Caco-2 (cell line): ENCODE measurements at regions not wholly inside any gene's neighbourhood (a gene's known extent, or its start where the extent isn't known, plus 50 kb on each side); places are given as distances from the start of the nearest gene placed in this dataset.

Experiments
- BruUV-seq: library from RNA; stranded (reverse); fragments of 400-500 nt; replicated peaks from 2 replicates; lab custom pipeline; 2021; lab: Mats Ljungman, UMichigan
- CTCF ChIA-PET: fragments of 300-600 bp; sonication (Branson Sonifier 250); formaldehyde crosslinking; loops from one replicate; lab custom pipeline; 2022; ENCODE audit warnings: antibody characterized with exemption; lab: Charles Lee
- POLR2A ChIA-PET: fragments of 300-600 bp; sonication (Branson Sonifier 250); formaldehyde crosslinking; loops from one replicate; lab custom pipeline; 2022; ENCODE audit warnings: antibody characterized with exemption; lab: Charles Lee
- DNase-seq, 2 experiments: peaks; one replicate each; pipeline versions ENCODE4 v3.0.0 to v3.0.0-alpha.2; 2020 to 2022
- H3K27me3 ChIP-seq: replicated peaks from 2 replicates; pipeline ENCODE4 v1.6.0; 2011; ENCODE audit warnings: low read length; ENCODE audit not compliant: control insufficient read depth, insufficient read depth
- H3K36me3 ChIP-seq: 2 replicates; pipeline ENCODE4 v1.5.1; 2011; ENCODE audit warnings: low read length; ENCODE audit not compliant: control insufficient read depth, insufficient read depth
- H3K4me1 ChIP-seq: fragments of 250-450 bp; sonication (Bioruptor Pico); 2 replicates; pipeline ENCODE4 v1.5.1; 2020; ENCODE audit warnings: mild to moderate bottlenecking
- H3K4me3 ChIP-seq: 2 replicates; pipeline ENCODE4 v1.5.1; 2011; ENCODE audit warnings: low read depth, mild to moderate bottlenecking, control low read depth, low read length
- H3K9me3 ChIP-seq: fragments of 250-450 bp; sonication (Bioruptor Pico); 2 replicates; pipeline ENCODE4 v1.5.1; 2020; ENCODE audit warnings: mild to moderate bottlenecking, moderate library complexity
- H3K27ac Mint-ChIP-seq: one replicate; pipeline ENCODE4 v1.8.0; 2022; ENCODE audit warnings: mixed read lengths; ENCODE audit not compliant: unreplicated experiment
- H3K27me3 Mint-ChIP-seq: one replicate; pipeline ENCODE4 v1.8.0; 2022; ENCODE audit warnings: mixed read lengths; ENCODE audit not compliant: insufficient read depth, unreplicated experiment
- H3K36me3 Mint-ChIP-seq: one replicate; pipeline ENCODE4 v1.8.0; 2022; ENCODE audit warnings: mild to moderate bottlenecking, mixed read lengths; ENCODE audit not compliant: insufficient read depth, unreplicated experiment
- H3K4me1 Mint-ChIP-seq: one replicate; pipeline ENCODE4 v1.8.0; 2022; ENCODE audit warnings: low read depth, mixed read lengths; ENCODE audit not compliant: unreplicated experiment
- H3K4me3 Mint-ChIP-seq: one replicate; pipeline ENCODE4 v1.8.0; 2022; ENCODE audit warnings: mild to moderate bottlenecking, moderate library complexity, mixed read lengths; ENCODE audit not compliant: unreplicated experiment
- H3K9me3 Mint-ChIP-seq: one replicate; pipeline ENCODE4 v1.8.0; 2022; ENCODE audit warnings: mixed read lengths; ENCODE audit not compliant: unreplicated experiment
- intact Hi-C: fragments of 100-400 bp; cut with micrococcal nuclease; formaldehyde crosslinking; loops from one replicate; pipeline ENCODE4 v1.10.0; 2022; ENCODE audit not compliant: unreplicated experiment
- TF ChIP-seq, protein P1 (sequence below), 2 experiments: fragments of 200-600 bp in 1 of 2; IDR thresholded peaks; 1 replicate in 1 of 2; 2 replicates in 1 of 2; pipeline versions ENCODE4 v1.5.1 to v1.8.0; 2011 to 2022; ENCODE audit warnings: antibody characterized with exemption in 1 of 2, control low read depth in 1 of 2, inconsistent platforms in 1 of 2, low read depth in 1 of 2, low read length in 1 of 2, mild to moderate bottlenecking in 1 of 2, moderate library complexity in 1 of 2; ENCODE audit not compliant: insufficient read depth in 1 of 2, severe bottlenecking in 1 of 2, unreplicated experiment in 1 of 2

DNA sequence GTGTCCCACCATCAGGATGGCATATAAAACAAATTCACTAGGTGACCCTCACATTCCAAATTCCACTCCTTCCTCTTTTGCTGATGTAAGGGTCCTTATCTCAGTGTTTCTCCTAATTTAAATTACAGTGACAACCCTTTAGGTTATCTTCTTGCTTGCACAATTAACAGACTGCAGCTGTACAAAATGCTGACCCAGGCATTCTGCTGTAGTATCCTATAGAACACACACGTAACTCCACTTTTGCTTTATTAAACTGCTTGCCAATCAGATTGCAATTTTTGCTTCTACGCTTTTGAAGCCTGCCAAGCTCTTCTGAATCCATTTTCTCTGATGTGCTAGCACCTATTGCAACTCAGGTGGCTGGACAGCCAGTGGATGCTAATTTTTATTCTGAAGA, 950.3 kb downstream of the TFAP2A start:
- H3K9me3 ChIP-seq, result no peaks in the 10 kb centered on the region; the same call in 1 of the 2 replicates
- DNase-seq, result no peak
- no peaks in the 10 kb centered on the region for H3K9me3 Mint-ChIP-seq
- H3K4me1 ChIP-seq, result no peaks in the 10 kb centered on the region; the same call in 1 of the 2 replicates
- no TSS peak for BruUV-seq
- no peak overlapping the region for H3K27ac Mint-ChIP-seq
- H3K4me1 Mint-ChIP-seq, result no peaks in the 10 kb centered on the region
- H3K27me3 ChIP-seq, result no peaks in the 10 kb centered on the region
- H3K36me3 Mint-ChIP-seq, result no peaks in the 10 kb centered on the region
- no peak overlapping the region for H3K4me3 Mint-ChIP-seq
- no peak overlapping the region for H3K4me3 ChIP-seq
- TF ChIP-seq, protein P1, sequence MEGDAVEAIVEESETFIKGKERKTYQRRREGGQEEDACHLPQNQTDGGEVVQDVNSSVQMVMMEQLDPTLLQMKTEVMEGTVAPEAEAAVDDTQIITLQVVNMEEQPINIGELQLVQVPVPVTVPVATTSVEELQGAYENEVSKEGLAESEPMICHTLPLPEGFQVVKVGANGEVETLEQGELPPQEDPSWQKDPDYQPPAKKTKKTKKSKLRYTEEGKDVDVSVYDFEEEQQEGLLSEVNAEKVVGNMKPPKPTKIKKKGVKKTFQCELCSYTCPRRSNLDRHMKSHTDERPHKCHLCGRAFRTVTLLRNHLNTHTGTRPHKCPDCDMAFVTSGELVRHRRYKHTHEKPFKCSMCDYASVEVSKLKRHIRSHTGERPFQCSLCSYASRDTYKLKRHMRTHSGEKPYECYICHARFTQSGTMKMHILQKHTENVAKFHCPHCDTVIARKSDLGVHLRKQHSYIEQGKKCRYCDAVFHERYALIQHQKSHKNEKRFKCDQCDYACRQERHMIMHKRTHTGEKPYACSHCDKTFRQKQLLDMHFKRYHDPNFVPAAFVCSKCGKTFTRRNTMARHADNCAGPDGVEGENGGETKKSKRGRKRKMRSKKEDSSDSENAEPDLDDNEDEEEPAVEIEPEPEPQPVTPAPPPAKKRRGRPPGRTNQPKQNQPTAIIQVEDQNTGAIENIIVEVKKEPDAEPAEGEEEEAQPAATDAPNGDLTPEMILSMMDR (IDR thresholded peaks at IDR 0.05; ENCODE audit: insufficient read depth in 1 of 2, low read depth in 1 of 2, low read length in 1 of 2, severe bottlenecking in 1 of 2, unreplicated experiment in 1 of 2), result no peak
- ChIA-PET CTCF (no interaction called here), POLR2A (no interaction called here)
- no peaks in the 10 kb centered on the region for H3K36me3 ChIP-seq
- no peaks in the 10 kb centered on the region for H3K27me3 Mint-ChIP-seq
- intact Hi-C loops, result no loop called here

DNA sequence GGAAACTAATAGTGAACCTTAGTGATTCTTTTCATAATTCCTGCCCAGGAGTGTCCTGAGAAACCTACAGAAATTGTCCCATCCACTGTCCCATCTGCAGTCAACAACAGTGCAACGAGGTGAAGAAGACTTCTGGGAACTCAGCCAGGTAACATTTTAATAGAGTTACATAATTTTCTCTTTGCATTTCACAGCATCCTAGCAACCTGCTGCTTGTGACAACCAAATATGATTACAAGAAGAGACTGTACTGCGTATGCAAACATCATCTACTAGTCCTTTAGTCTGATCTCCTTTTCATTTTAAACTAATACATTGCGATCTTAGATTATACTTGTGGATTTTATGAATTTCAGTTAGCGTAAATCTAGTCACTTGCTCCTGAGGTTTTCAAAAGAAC, 951.6 kb downstream of the TFAP2A start:
- BruUV-seq, result no TSS peak
- no peak overlapping the region for H3K4me3 ChIP-seq
- H3K4me1 ChIP-seq, result no peaks in the 10 kb centered on the region; the same call in 1 of the 2 replicates
- no peak for DNase-seq
- intact Hi-C loops, result no loop called here
- no peaks in the 10 kb centered on the region; the same call in 1 of the 2 replicates for H3K9me3 ChIP-seq
- TF ChIP-seq, protein P1 (IDR thresholded peaks at IDR 0.05; ENCODE audit: insufficient read depth in 1 of 2, low read depth in 1 of 2, low read length in 1 of 2, severe bottlenecking in 1 of 2, unreplicated experiment in 1 of 2), result no peak
- no peaks in the 10 kb centered on the region for H3K9me3 Mint-ChIP-seq
- no peak overlapping the region for H3K4me3 Mint-ChIP-seq
- H3K36me3 Mint-ChIP-seq, result no peaks in the 10 kb centered on the region
- CTCF ChIA-PET, result no interaction called here
- POLR2A ChIA-PET, result no interaction called here
- no peaks in the 10 kb centered on the region for H3K27me3 Mint-ChIP-seq
- no peaks in the 10 kb centered on the region for H3K4me1 Mint-ChIP-seq
- H3K36me3 ChIP-seq, result no peaks in the 10 kb centered on the region
- no peaks in the 10 kb centered on the region for H3K27me3 ChIP-seq
- no peak overlapping the region for H3K27ac Mint-ChIP-seq

DNA sequence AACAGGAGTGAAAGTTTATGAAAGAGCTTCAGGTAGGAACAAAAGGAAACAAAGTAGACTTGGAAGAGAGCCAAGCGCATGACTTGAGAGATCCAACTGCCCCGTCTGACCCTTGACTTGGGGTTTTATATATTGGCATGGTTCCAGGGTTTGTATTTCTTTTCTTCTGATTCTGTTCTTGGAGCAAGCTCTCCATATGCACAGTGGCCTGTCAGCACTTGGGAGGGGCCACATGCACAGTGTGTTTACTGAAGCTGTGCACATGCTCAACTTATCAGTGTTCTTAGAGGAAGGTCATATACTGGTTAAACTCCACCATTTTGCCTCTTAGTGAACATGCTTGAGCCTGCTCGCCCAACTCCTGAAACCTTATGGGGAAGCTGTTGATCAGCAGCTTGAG, 953.7 kb downstream of the TFAP2A start:
- ChIA-PET POLR2A (no interaction called here), CTCF (no interaction called here)
- intact Hi-C loops, result no loop called here
- no peaks in the 10 kb centered on the region; the same call in 1 of the 2 replicates for H3K9me3 ChIP-seq
- Mint-ChIP-seq H3K9me3 (no peaks in the 10 kb centered on the region), H3K4me3 (no peak overlapping the region), H3K27ac (no peak overlapping the region), H3K27me3 (no peaks in the 10 kb centered on the region), H3K36me3 (no peaks in the 10 kb centered on the region), H3K4me1 (no peaks in the 10 kb centered on the region)
- TF ChIP-seq, protein P1 (IDR thresholded peaks at IDR 0.05; ENCODE audit: insufficient read depth in 1 of 2, low read depth in 1 of 2, low read length in 1 of 2, severe bottlenecking in 1 of 2, unreplicated experiment in 1 of 2), result no peak
- H3K27me3 ChIP-seq, result no peaks in the 10 kb centered on the region
- no peaks in the 10 kb centered on the region; the same call in 1 of the 2 replicates for H3K4me1 ChIP-seq
- no peaks in the 10 kb centered on the region for H3K36me3 ChIP-seq
- H3K4me3 ChIP-seq, result no peak overlapping the region
- DNase-seq, result no peak
- no TSS peak for BruUV-seq
